DND-41 (cell line): ENCODE measurements at regions not wholly inside any gene's neighbourhood (a gene's known extent, or its start where the extent isn't known, plus 50 kb on each side); places are given as distances from the start of the nearest gene placed in this dataset.

ENCODE experiments used
- ATAC-seq: fragments of 200-7000 bp; cut with Tn5 transposase; 3 replicates; pipeline ENCODE4 v1.9.1; 2021; ENCODE audit warnings: low read depth; ENCODE audit not compliant: insufficient read depth
- DNase-seq: peaks from one replicate; pipeline ENCODE4 v3.0.0-alpha.2; 2020
- H2AFZ ChIP-seq: 2 replicates; pipeline ENCODE4 v1.6.0; 2012; ENCODE audit warnings: low read depth, low read length
- H3K27ac ChIP-seq: 2 replicates; pipeline ENCODE4 v1.5.1; 2012; ENCODE audit warnings: low read length, inconsistent platforms
- H3K27me3 ChIP-seq: fragments of 200-600 bp; sonication (generic); 2 replicates; pipeline ENCODE4 v1.6.0; 2012; ENCODE audit warnings: low read length, mild to moderate bottlenecking, inconsistent platforms; ENCODE audit not compliant: insufficient read depth, poor library complexity
- H3K36me3 ChIP-seq: 2 replicates; pipeline ENCODE4 v1.5.1; 2012; ENCODE audit warnings: low read length, inconsistent platforms; ENCODE audit not compliant: insufficient read depth
- H3K4me1 ChIP-seq: 2 replicates; pipeline ENCODE4 v1.5.1; 2012; ENCODE audit warnings: mild to moderate bottlenecking, low read length; ENCODE audit not compliant: insufficient read depth
- H3K4me2 ChIP-seq: 2 replicates; pipeline ENCODE4 v1.6.0; 2012; ENCODE audit warnings: mild to moderate bottlenecking, moderate library complexity, low read length, inconsistent platforms; ENCODE audit not compliant: insufficient read depth
- H3K4me3 ChIP-seq, 2 experiments: fragments of 200-600 bp in 1 of 2; shearing (Covaris generic) in 1 of 2; 2 replicates each; pipeline ENCODE4 v1.5.1; 2012 to 2016; ENCODE audit warnings: inconsistent platforms in 2 of 2, low read length in 2 of 2, mild to moderate bottlenecking in 2 of 2, low read depth in 1 of 2, moderate library complexity in 1 of 2
- H3K79me2 ChIP-seq: 2 replicates; pipeline ENCODE4 v1.6.0; 2012; ENCODE audit warnings: low read length, inconsistent platforms; ENCODE audit not compliant: insufficient read depth
- H3K9ac ChIP-seq: 2 replicates; pipeline ENCODE4 v1.6.0; 2012; ENCODE audit warnings: low read depth, mild to moderate bottlenecking, inconsistent platforms, low read length, moderate library complexity
- H3K9me3 ChIP-seq: 2 replicates; pipeline ENCODE4 v1.5.1; 2012; ENCODE audit warnings: low read length, moderate library complexity, mild to moderate bottlenecking, inconsistent platforms; ENCODE audit not compliant: insufficient read depth, severe bottlenecking
- H4K20me1 ChIP-seq: 2 replicates; pipeline ENCODE4 v1.6.0; 2012; ENCODE audit warnings: low read length; ENCODE audit not compliant: insufficient read depth
- EZH2 ChIP-seq: IDR thresholded peaks from 3 replicates; pipeline ENCODE4 v1.6.1; 2012; ENCODE audit warnings: borderline replicate concordance, low read depth, mild to moderate bottlenecking, moderate library complexity, low read length, inconsistent platforms; ENCODE audit not compliant: severe bottlenecking
- TF ChIP-seq, protein P1 (sequence below): IDR thresholded peaks from 2 replicates; pipeline ENCODE4 v1.5.1; 2012; ENCODE audit warnings: borderline replicate concordance, low read length, moderate library complexity, mild to moderate bottlenecking; ENCODE audit not compliant: poor library complexity, severe bottlenecking; ENCODE audit errors: extremely low read depth

DNA sequence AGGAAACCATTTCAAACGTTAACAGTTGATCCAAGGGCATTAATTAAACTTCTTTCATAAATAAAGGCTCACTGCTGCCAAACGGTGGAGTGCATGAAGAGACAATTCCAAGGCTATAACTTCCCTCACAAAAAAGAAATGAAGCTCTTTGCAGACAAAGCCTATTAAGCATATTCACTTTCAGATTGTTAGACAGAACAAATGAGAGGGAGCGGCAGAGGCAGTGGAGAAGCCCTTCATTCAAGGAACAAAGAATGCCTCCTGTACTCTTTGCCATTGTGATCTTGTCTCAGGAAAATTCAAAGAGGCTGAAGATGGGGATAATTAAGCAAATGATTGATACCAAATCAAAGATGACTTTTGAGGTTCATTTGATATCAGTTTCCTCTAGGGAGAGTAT, 370.5 kb upstream of the FAT1 start:
- Histone ChIP-seq H3K4me3 (no peak overlapping the region), H3K27ac (no peak overlapping the region), H3K36me3 (no peaks in the 10 kb centered on the region), H3K9me3 (peaks cover 4% of the 10 kb centered on the region), H3K4me2 (no peak overlapping the region), H2AFZ (no peak overlapping the region), H3K79me2 (no peaks in the 10 kb centered on the region), H3K27me3 (no peaks in the 10 kb centered on the region), H4K20me1 (no peaks in the 10 kb centered on the region), H3K9ac (no peak overlapping the region), H3K4me1 (no peaks in the 10 kb centered on the region)
- TF ChIP-seq EZH2 = no peak
- TF ChIP-seq, protein P1, sequence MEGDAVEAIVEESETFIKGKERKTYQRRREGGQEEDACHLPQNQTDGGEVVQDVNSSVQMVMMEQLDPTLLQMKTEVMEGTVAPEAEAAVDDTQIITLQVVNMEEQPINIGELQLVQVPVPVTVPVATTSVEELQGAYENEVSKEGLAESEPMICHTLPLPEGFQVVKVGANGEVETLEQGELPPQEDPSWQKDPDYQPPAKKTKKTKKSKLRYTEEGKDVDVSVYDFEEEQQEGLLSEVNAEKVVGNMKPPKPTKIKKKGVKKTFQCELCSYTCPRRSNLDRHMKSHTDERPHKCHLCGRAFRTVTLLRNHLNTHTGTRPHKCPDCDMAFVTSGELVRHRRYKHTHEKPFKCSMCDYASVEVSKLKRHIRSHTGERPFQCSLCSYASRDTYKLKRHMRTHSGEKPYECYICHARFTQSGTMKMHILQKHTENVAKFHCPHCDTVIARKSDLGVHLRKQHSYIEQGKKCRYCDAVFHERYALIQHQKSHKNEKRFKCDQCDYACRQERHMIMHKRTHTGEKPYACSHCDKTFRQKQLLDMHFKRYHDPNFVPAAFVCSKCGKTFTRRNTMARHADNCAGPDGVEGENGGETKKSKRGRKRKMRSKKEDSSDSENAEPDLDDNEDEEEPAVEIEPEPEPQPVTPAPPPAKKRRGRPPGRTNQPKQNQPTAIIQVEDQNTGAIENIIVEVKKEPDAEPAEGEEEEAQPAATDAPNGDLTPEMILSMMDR = no peak
- DNase-seq = no peak
- ATAC-seq = no peak

DNA sequence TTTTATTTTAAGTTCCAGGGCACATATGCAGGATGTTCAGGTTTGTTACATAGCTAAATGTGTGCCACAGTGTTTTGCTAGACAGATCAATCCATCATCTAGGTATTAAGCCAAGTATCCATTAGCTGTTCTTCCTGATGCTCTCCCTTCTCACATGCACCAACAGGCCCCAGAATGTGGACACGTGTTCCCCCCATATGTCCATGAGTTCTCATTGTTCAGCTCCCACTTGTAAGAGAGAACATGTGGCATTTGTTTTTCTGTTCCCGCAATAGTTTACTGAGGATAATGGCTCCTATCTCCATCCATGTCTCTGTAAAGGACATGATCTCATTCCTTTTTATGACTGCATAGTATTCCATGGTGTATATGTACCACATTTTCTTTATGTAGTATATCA, 374.8 kb upstream of the FAT1 start:
- H3K27me3 ChIP-seq = no peaks in the 10 kb centered on the region
- H3K27ac ChIP-seq = no peak overlapping the region
- H3K79me2 ChIP-seq = no peaks in the 10 kb centered on the region
- H3K4me2 ChIP-seq = no peak overlapping the region
- no peaks in the 10 kb centered on the region for H4K20me1 ChIP-seq
- DNase-seq = no peak
- H3K36me3 ChIP-seq = no peaks in the 10 kb centered on the region
- no peak overlapping the region for H3K4me3 ChIP-seq
- no peak overlapping the region for H3K9ac ChIP-seq
- TF ChIP-seq, protein P1 = no peak
- no peak for TF ChIP-seq EZH2
- no peak overlapping the region for H2AFZ ChIP-seq
- no peak for ATAC-seq
- no peaks in the 10 kb centered on the region for H3K4me1 ChIP-seq
- H3K9me3 ChIP-seq = peaks cover 2% of the 10 kb centered on the region

DNA sequence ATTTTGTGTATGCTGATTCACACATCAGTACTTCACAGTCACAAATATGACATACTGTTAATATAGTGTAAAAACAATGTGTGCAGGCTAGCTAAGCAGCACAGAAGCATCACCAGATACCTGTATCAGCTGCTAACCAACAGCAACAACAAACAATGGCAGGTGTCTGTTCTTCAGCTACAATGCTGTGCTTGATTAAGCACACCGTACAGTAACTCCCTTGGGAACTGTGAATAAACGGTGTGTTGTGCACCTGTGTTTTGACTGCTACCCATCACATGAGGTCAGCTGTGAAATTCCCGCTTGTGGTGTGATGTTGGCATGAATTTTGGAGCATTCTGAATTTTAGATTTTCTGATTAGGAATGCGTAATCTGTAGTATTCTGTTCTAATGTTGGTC, 379.7 kb upstream of the FAT1 start:
- no peak for DNase-seq
- Histone ChIP-seq H3K4me2 (no peak overlapping the region), H3K79me2 (no peaks in the 10 kb centered on the region), H3K9ac (no peak overlapping the region), H3K9me3 (peaks cover 2% of the 10 kb centered on the region), H3K36me3 (no peaks in the 10 kb centered on the region), H2AFZ (no peak overlapping the region), H3K4me1 (no peaks in the 10 kb centered on the region), H3K27ac (no peak overlapping the region), H3K27me3 (no peaks in the 10 kb centered on the region), H3K4me3 (no peak overlapping the region), H4K20me1 (no peaks in the 10 kb centered on the region)
- ATAC-seq = no peak
- TF ChIP-seq EZH2 = no peak
- TF ChIP-seq, protein P1 = no peak

DNA sequence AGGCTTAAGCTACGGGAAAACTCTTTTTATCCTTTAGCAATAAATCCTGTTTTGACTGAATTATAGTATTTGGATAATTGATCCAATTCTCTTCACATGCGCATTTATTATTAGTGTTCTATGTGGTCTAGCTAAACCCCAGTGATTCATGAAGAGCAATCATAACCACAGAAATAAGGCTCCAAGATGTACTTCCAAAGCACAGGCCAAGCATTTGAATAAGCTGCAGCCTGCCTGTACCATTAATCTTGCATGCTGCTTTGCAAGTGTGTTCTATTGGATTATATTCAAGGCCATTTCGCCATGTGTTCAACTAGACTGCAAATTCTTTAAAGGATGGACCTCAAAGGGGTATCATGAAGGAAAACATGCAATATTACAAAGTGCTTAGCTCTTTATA, 385.2 kb upstream of the FAT1 start:
- no peak for DNase-seq

More for the DNA sequence above, 385.2 kb upstream of the FAT1 start:
- no peaks in the 10 kb centered on the region for H3K4me1 ChIP-seq
- H3K4me3 ChIP-seq = no peak overlapping the region
- no peaks in the 10 kb centered on the region for H3K9me3 ChIP-seq
- H2AFZ ChIP-seq = no peak overlapping the region
- no peak for ATAC-seq
- no peaks in the 10 kb centered on the region for H3K36me3 ChIP-seq
- no peak overlapping the region for H3K27ac ChIP-seq
- no peaks in the 10 kb centered on the region for H3K27me3 ChIP-seq
- TF ChIP-seq EZH2 = no peak
- TF ChIP-seq, protein P1 = no peak
- H4K20me1 ChIP-seq = no peaks in the 10 kb centered on the region
- no peak overlapping the region for H3K4me2 ChIP-seq
- H3K79me2 ChIP-seq = no peaks in the 10 kb centered on the region
- H3K9ac ChIP-seq = no peak overlapping the region
